ENCODE measurements at regions not wholly inside any gene's neighbourhood (a gene's known extent, or its start where the extent isn't known, plus 50 kb on each side); places are given as distances from the start of the nearest gene placed in this dataset.

DNA sequence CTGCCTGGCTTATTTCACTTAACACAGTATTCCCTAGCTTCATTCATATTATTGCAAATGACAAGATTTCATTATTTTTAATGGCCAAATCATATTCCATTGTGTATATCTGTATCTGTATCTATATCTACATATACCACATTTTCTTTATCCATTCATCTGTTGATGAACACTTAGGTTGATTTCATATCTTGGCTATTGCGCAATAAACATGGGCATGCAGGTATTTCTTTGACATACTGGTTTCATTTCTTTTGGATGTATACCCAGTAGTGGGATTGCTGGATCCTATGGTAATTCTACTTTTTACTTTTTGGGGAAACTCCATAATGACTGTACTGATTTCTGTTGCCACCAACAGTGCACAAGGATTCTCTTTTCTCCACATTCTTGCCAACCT, 68.9 kb upstream of the CREB5 start:
- Mint-ChIP-seq H3K27me3 (peaks cover 5 to 14% of the 10 kb centered on the region in 2 donors), H3K9me3 (peaks cover 0 to 4% (median 0%) of the 10 kb centered on the region in 8 donors), H3K27ac (no peak overlapping the region), H3K4me3 (no peak overlapping the region), H3K4me1 (no peaks in the 10 kb centered on the region), H3K36me3 (no peaks in the 10 kb centered on the region)
- Histone ChIP-seq H3K4me3 (ENCODE audit: low read length in 2 of 2) (no peak overlapping the region), H3K4me1 (ENCODE audit: insufficient read depth, low read length) (no peaks in the 10 kb centered on the region), H3K9me3 (ENCODE audit: control insufficient read depth in 1 of 2, low read length in 2 of 2) (no peaks in the 10 kb centered on the region), H3K27me3 (ENCODE audit: insufficient read depth, low read length) (no peaks in the 10 kb centered on the region), H3K27ac (ENCODE audit: low read depth, low read length) (no peak overlapping the region), H3K36me3 (ENCODE audit: insufficient read depth, low read length) (no peaks in the 10 kb centered on the region)
- ChIA-PET POLR2A (ENCODE audit: partially characterized antibody) (no interaction called here), CTCF (ENCODE audit: partially characterized antibody) (no interaction called here)
- no peak for DNase-seq
- intact Hi-C loops (cut with micrococcal nuclease) = no loop called here

DNA sequence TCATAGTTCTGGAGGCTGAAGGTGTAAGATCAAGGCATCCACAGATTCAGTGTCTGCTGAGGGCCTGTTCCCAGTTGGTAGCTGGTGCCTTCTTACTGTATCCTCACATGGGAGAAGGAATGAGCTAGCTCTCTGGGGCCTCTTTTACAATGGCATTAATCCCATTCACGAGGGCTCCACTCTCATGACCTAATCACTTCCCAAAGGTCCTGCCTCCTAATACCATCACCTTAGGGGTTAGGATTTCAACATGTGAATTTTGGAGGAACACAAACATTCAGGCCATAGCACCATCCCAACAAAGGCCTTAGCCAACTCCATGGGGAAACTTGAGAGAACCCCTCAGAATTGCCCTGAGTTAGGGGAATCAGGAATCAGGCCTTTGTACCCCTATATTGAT, 66.1 kb upstream of the CREB5 start:
- Mint-ChIP-seq H3K27me3 (peaks cover 2 to 17% of the 10 kb centered on the region in 2 donors), H3K4me1 (no peaks in the 10 kb centered on the region), H3K27ac (no peak overlapping the region), H3K4me3 (no peak overlapping the region), H3K36me3 (no peaks in the 10 kb centered on the region), H3K9me3 (peaks cover 0 to 3% (median 0%) of the 10 kb centered on the region in 8 donors)
- no peak for DNase-seq
- H3K9me3 ChIP-seq (ENCODE audit: control insufficient read depth in 1 of 2, low read length in 2 of 2) = no peaks in the 10 kb centered on the region
- H3K36me3 ChIP-seq (ENCODE audit: insufficient read depth, low read length) = no peaks in the 10 kb centered on the region
- ChIA-PET POLR2A (ENCODE audit: partially characterized antibody) (no interaction called here), CTCF (ENCODE audit: partially characterized antibody) (no interaction called here)
- H3K4me1 ChIP-seq (ENCODE audit: insufficient read depth, low read length) = no peaks in the 10 kb centered on the region
- intact Hi-C loops (cut with micrococcal nuclease) = no loop called here
- no peaks in the 10 kb centered on the region for H3K27me3 ChIP-seq (ENCODE audit: insufficient read depth, low read length)
- H3K4me3 ChIP-seq (ENCODE audit: low read length in 2 of 2) = no peak overlapping the region
- no peak overlapping the region for H3K27ac ChIP-seq (ENCODE audit: low read depth, low read length)

DNA sequence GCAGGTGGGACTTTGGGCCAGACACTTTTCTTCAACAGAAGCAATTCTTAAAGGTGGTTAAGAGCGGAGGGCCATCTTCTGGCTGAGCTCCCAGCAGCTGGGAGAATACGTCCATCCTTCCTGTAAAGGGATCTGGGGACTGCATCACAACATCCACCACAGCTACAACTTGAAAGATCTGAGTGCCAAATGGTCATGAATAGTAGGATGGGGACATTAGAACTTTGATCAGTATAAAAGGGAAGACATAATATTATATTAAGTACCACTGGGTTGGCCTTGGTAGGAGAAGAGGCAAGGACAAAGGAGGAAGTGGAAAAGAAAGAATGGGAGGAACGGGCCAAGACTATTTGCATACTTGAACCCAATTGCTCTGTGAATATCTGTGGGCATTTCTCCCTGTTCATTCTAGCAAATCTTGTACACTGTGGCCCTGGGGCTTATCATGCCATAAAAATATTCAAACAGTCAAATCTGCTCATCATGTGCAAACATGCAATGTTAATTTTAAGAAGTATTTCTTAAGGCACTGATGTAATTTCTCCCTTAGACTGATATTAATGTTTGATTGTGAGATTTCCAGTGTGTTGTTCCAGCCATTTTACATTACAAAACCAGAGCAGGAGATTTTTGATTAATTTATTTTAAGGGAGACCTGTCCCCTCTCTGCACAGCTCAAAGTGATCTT, 65.5 kb upstream of the CREB5 start:
- Histone ChIP-seq H3K27me3 (ENCODE audit: insufficient read depth, low read length) (no peaks in the 10 kb centered on the region), H3K9me3 (ENCODE audit: control insufficient read depth in 1 of 2, low read length in 2 of 2) (no peaks in the 10 kb centered on the region), H3K27ac (ENCODE audit: low read depth, low read length) (no peak overlapping the region), H3K4me1 (ENCODE audit: insufficient read depth, low read length) (no peaks in the 10 kb centered on the region), H3K36me3 (ENCODE audit: insufficient read depth, low read length) (no peaks in the 10 kb centered on the region), H3K4me3 (ENCODE audit: low read length in 2 of 2) (no peak overlapping the region)
- no peaks in the 10 kb centered on the region for H3K4me1 Mint-ChIP-seq
- CTCF ChIA-PET (ENCODE audit: partially characterized antibody) = no interaction called here
- no peak overlapping the region for H3K27ac Mint-ChIP-seq
- DNase-seq = no peak
- intact Hi-C loops (cut with micrococcal nuclease) = no loop called here
- no peak overlapping the region for H3K4me3 Mint-ChIP-seq
- peaks cover 0 to 3% (median 0%) of the 10 kb centered on the region in 8 donors for H3K9me3 Mint-ChIP-seq
- peaks cover 2 to 12% of the 10 kb centered on the region in 2 donors for H3K27me3 Mint-ChIP-seq
- H3K36me3 Mint-ChIP-seq = no peaks in the 10 kb centered on the region
- POLR2A ChIA-PET (ENCODE audit: partially characterized antibody) = no interaction called here

DNA sequence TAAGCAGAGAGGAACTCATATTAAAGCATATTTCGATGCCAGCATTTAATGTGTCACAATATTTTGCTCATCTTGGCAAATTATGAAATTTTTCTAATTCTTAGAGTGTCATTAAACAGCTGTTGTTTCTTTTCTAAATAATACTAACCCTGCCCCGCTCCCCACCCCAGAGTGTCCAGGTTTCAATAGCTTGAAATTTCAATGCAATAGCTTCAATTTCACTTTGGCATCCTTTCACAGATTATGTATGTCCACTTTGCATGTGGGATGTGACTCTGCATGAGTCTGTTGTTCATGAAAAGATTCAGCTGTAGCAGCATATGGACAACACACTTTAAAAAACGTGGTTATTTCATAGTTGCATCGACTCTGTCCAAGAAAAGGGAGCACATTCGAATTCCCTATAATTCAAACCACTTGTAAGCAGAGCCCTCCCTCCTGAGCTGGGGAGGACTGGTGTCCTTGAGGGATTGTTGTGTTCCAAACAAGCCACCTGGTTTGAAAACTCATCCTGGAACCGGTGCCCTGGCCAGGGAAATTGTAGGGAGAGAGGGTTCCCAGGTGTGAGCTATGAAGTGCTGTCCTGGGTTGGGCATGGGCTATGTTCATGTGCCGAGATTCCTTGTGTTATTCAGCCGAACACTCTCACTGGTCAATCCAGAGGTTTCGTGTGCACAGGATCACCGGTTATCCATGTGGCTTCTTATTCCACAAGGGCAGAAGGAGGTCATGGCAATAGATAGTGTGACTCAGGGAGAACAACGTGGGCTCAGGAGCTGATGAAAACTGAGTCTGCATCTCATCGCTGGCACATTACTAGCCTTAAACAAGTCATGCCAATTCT, 64.6 kb upstream of the CREB5 start:
- Histone ChIP-seq H3K36me3 (ENCODE audit: insufficient read depth, low read length) (no peaks in the 10 kb centered on the region), H3K4me3 (ENCODE audit: low read length in 2 of 2) (no peak overlapping the region), H3K9me3 (ENCODE audit: control insufficient read depth in 1 of 2, low read length in 2 of 2) (no peaks in the 10 kb centered on the region), H3K4me1 (ENCODE audit: insufficient read depth, low read length) (no peaks in the 10 kb centered on the region), H3K27me3 (ENCODE audit: insufficient read depth, low read length) (no peaks in the 10 kb centered on the region), H3K27ac (ENCODE audit: low read depth, low read length) (no peak overlapping the region)
- no peak for DNase-seq
- ChIA-PET POLR2A (ENCODE audit: partially characterized antibody) (no interaction called here), CTCF (ENCODE audit: partially characterized antibody) (no interaction called here)
- peaks cover 0 to 3% (median 0%) of the 10 kb centered on the region in 8 donors for H3K9me3 Mint-ChIP-seq
- no peak overlapping the region for H3K4me3 Mint-ChIP-seq
- H3K27me3 Mint-ChIP-seq = peaks cover 2 to 12% of the 10 kb centered on the region in 2 donors
- no peaks in the 10 kb centered on the region for H3K4me1 Mint-ChIP-seq
- H3K27ac Mint-ChIP-seq = no peak overlapping the region
- intact Hi-C loops (cut with micrococcal nuclease) = no loop called here
- no peaks in the 10 kb centered on the region for H3K36me3 Mint-ChIP-seq

DNA sequence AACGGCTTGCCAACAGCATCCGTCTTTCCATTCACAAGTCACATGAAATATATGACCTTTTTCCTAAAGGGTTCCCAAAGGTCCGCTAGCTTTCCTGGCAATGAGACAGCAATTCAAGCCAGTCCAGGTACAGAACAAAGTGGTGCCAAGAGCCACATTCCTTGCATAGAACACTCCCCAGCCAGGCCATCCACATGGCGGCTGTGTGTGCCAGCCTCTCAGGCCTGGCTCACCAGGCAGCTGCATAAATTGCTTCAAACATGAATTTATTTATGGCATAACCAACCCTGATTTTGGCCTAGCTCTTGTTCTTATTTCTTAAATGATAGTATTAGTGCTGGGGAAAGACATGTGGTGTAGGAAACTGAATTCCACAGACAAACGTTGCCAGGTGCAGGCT, 63.7 kb upstream of the CREB5 start:
- Mint-ChIP-seq H3K4me3 (no peak overlapping the region), H3K27ac (no peak overlapping the region), H3K36me3 (no peaks in the 10 kb centered on the region), H3K27me3 (peaks cover 2 to 12% of the 10 kb centered on the region in 2 donors), H3K9me3 (peaks cover 0 to 3% (median 0%) of the 10 kb centered on the region in 8 donors), H3K4me1 (no peaks in the 10 kb centered on the region)
- intact Hi-C loops (cut with micrococcal nuclease) = no loop called here
- DNase-seq = no peak
- ChIA-PET CTCF (ENCODE audit: partially characterized antibody) (no interaction called here), POLR2A (ENCODE audit: partially characterized antibody) (no interaction called here)
- Histone ChIP-seq H3K9me3 (ENCODE audit: control insufficient read depth in 1 of 2, low read length in 2 of 2) (no peaks in the 10 kb centered on the region), H3K4me1 (ENCODE audit: insufficient read depth, low read length) (no peaks in the 10 kb centered on the region), H3K36me3 (ENCODE audit: insufficient read depth, low read length) (no peaks in the 10 kb centered on the region), H3K27ac (ENCODE audit: low read depth, low read length) (no peak overlapping the region), H3K4me3 (ENCODE audit: low read length in 2 of 2) (no peak overlapping the region), H3K27me3 (ENCODE audit: insufficient read depth, low read length) (no peaks in the 10 kb centered on the region)

DNA sequence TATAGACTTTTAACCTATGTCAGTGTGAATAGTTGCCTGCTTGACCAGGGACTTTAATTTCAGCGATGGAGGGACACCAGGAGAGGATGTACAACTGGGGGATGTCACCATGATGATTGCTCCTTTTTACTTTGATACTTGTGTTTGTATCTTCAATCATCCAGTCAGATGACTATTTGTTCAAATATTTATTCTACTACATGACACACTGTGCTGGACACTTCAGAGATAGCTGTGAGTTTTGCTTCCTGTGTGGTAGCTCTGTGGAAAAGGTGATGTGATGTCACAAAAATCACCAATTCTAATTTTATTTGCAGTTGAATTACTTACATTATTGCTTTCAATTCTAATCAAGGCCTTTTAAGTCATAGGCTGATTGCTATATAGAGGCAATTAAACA, 62.7 kb upstream of the CREB5 start:
- no peaks in the 10 kb centered on the region for H3K4me1 ChIP-seq (ENCODE audit: insufficient read depth, low read length)
- no peak overlapping the region for H3K4me3 ChIP-seq (ENCODE audit: low read length in 2 of 2)
- no peaks in the 10 kb centered on the region for H3K9me3 ChIP-seq (ENCODE audit: control insufficient read depth in 1 of 2, low read length in 2 of 2)
- no peak for DNase-seq
- ChIA-PET CTCF (ENCODE audit: partially characterized antibody) (no interaction called here), POLR2A (ENCODE audit: partially characterized antibody) (no interaction called here)
- intact Hi-C loops (cut with micrococcal nuclease) = no loop called here
- H3K27ac ChIP-seq (ENCODE audit: low read depth, low read length) = no peak overlapping the region
- H3K4me3 Mint-ChIP-seq = no peak overlapping the region
- no peaks in the 10 kb centered on the region for H3K36me3 ChIP-seq (ENCODE audit: insufficient read depth, low read length)
- H3K9me3 Mint-ChIP-seq = peaks cover 0 to 3% (median 0%) of the 10 kb centered on the region in 8 donors
- no peak overlapping the region for H3K27ac Mint-ChIP-seq
- H3K36me3 Mint-ChIP-seq = no peaks in the 10 kb centered on the region
- no peaks in the 10 kb centered on the region for H3K4me1 Mint-ChIP-seq
- H3K27me3 ChIP-seq (ENCODE audit: insufficient read depth, low read length) = no peaks in the 10 kb centered on the region
- peaks cover 2 to 11% of the 10 kb centered on the region in 2 donors for H3K27me3 Mint-ChIP-seq

DNA sequence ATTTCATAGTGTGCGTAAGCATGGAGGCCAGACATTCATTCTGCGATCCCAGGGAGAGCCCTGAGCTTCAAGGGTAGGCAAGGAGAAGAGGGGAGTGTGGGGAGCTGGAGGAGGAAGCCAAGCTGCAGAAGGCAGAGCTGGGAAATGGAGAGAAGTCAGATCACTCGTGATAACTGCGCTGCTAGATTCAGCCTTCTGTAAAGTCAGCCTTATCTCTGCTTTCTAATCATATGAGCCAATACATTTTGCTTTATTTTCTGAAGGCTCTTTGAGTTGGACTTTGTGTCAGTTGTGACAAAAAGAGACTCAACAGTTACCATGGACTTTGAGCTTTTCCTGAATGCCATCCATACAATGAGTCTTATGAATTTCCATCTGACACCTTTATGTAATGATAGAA, 61.7 kb upstream of the CREB5 start:
- Histone ChIP-seq H3K4me3 (ENCODE audit: low read length in 2 of 2) (no peak overlapping the region), H3K9me3 (ENCODE audit: control insufficient read depth in 1 of 2, low read length in 2 of 2) (no peaks in the 10 kb centered on the region), H3K27ac (ENCODE audit: low read depth, low read length) (no peak overlapping the region), H3K4me1 (ENCODE audit: insufficient read depth, low read length) (no peaks in the 10 kb centered on the region), H3K36me3 (ENCODE audit: insufficient read depth, low read length) (no peaks in the 10 kb centered on the region), H3K27me3 (ENCODE audit: insufficient read depth, low read length) (no peaks in the 10 kb centered on the region)
- POLR2A ChIA-PET (ENCODE audit: partially characterized antibody) = no interaction called here
- H3K36me3 Mint-ChIP-seq = no peaks in the 10 kb centered on the region
- H3K9me3 Mint-ChIP-seq = no peaks in the 10 kb centered on the region
- H3K4me3 Mint-ChIP-seq = no peak overlapping the region
- peaks cover 2 to 5% of the 10 kb centered on the region in 2 donors for H3K27me3 Mint-ChIP-seq
- no peak overlapping the region for H3K27ac Mint-ChIP-seq
- H3K4me1 Mint-ChIP-seq = no peaks in the 10 kb centered on the region
- no peak for DNase-seq
- intact Hi-C loops (cut with micrococcal nuclease) = no loop called here
- CTCF ChIA-PET (ENCODE audit: partially characterized antibody) = no interaction called here

Measured in CD4-positive, alpha-beta memory T cell (primary cell).